ENCODE measurements at regions not wholly inside any gene's neighbourhood (a gene's known extent, or its start where the extent isn't known, plus 50 kb on each side); places are given as distances from the start of the nearest gene placed in this dataset.

DNA sequence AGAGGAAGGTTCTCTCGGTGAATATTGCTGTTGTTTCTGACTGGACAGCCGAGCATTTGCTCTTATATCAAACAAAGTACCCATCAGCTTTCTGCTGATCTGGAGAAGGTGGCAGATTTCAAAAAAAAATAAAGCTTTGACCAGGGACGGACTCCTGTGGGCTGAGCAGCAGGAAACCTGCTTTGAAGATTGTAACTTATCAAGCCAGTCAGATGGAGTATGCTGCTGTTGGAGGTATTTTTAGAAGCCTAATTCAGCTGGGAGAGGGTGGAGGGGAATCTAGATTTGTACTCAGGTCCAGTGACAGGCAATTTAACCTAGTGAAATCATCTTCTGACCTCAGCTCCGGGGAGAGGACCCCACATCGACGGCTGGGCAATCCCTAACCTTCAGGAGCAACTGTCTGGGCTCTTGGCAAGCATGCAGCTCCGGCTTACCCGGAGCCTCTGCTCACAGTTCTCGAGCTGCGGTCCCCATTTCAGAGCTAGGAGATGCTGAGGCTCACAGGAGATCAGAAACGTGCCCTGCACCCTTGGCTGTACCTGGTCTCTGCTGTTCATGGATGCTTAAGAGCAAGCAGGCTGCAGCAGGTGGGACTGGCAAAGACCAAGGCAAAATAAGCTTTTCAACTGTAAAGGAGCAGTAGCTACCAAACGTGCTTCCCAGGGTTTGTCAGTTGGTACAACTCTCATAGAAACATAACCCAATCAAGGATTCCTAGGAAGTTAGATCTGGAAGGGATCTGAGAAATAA is 89.3 kb upstream of the ST8SIA2 start:
- Histone ChIP-seq H3K4me2 (ENCODE audit: low read length) (no peak overlapping the region), H3K36me3 (ENCODE audit: control insufficient read depth in 1 of 2, insufficient read depth in 2 of 2, low read length in 2 of 2) (no peaks in the 10 kb centered on the region), H3K27ac (ENCODE audit: low read depth, low read length) (no peak overlapping the region), H3K79me2 (ENCODE audit: insufficient read depth, low read length) (no peaks in the 10 kb centered on the region), H3K27me3 (ENCODE audit: insufficient read depth, low read length) (peaks cover 53% of the 10 kb centered on the region), H3K9ac (ENCODE audit: low read length) (no peak overlapping the region), H4K20me1 (ENCODE audit: insufficient read depth) (no peaks in the 10 kb centered on the region), H3K9me3 (ENCODE audit: control insufficient read depth in 1 of 2, insufficient read depth in 1 of 2, low read depth in 1 of 2, low read length in 2 of 2) (no peaks in the 10 kb centered on the region), H3K4me3 (replicated peaks in 1 of 2; ENCODE audit: low read depth in 1 of 2, low read length in 2 of 2) (no peak overlapping the region), H2AFZ (ENCODE audit: low read depth, low read length, poor library complexity, severe bottlenecking) (no peak overlapping the region), H3K9me2 (ENCODE audit: insufficient read depth) (no peaks in the 10 kb centered on the region), H3K4me1 (ENCODE audit: control insufficient read depth in 1 of 2, insufficient read depth in 2 of 2, low read length in 2 of 2) (no peaks in the 10 kb centered on the region; a peak in 1 of 4 replicates)
- ChIA-PET RAD21 (ENCODE audit: low non-redundant PET in 1 of 2, low total read pairs in 2 of 2, uncharacterized antibody in 2 of 2, unreplicated experiment in 2 of 2) (no interaction called here), POLR2A (no interaction called here), CTCF (no interaction called here)
- DNase-seq (ENCODE audit: low read depth, low spot score) (no peak), ATAC-seq (no peak)
- TF ChIP-seq, protein P1, sequence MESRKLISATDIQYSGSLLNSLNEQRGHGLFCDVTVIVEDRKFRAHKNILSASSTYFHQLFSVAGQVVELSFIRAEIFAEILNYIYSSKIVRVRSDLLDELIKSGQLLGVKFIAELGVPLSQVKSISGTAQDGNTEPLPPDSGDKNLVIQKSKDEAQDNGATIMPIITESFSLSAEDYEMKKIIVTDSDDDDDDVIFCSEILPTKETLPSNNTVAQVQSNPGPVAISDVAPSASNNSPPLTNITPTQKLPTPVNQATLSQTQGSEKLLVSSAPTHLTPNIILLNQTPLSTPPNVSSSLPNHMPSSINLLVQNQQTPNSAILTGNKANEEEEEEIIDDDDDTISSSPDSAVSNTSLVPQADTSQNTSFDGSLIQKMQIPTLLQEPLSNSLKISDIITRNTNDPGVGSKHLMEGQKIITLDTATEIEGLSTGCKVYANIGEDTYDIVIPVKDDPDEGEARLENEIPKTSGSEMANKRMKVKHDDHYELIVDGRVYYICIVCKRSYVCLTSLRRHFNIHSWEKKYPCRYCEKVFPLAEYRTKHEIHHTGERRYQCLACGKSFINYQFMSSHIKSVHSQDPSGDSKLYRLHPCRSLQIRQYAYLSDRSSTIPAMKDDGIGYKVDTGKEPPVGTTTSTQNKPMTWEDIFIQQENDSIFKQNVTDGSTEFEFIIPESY (IDR thresholded peaks at IDR 0.05; ENCODE audit: extremely low read depth, insufficient replicate concordance, low read length), result no peak
- intact Hi-C loops (cut with micrococcal nuclease), result no loop called here
- no TSS peak for BruUV-seq (replicated peaks)

DNA sequence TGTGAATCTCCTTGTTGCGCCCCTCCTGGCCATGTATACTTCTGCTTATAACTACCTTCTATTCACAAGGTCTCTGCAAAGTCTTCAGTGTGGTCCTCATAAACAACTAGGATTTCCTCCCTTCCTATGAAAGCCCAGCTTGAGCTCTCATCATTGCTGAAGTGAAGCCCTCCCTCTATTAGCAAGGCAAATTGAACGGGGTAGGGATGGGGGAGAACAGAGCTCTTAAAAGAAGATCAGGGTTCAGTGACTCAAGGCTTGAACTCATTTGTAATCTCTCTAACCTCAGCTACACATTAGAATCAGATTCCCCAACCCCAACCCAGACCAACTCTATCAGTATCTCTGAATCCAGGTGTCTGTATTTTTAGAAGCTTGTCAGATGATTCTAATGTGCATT is 88.3 kb upstream of the ST8SIA2 start:
- Histone ChIP-seq H3K4me1 (ENCODE audit: control insufficient read depth in 1 of 2, insufficient read depth in 2 of 2, low read length in 2 of 2) (no peaks in the 10 kb centered on the region; a peak in 1 of 4 replicates), H3K27ac (ENCODE audit: low read depth, low read length) (no peak overlapping the region), H2AFZ (ENCODE audit: low read depth, low read length, poor library complexity, severe bottlenecking) (no peak overlapping the region), H4K20me1 (ENCODE audit: insufficient read depth) (no peaks in the 10 kb centered on the region), H3K27me3 (ENCODE audit: insufficient read depth, low read length) (peaks cover 53% of the 10 kb centered on the region), H3K4me3 (replicated peaks in 1 of 2; ENCODE audit: low read depth in 1 of 2, low read length in 2 of 2) (no peak overlapping the region), H3K9me2 (ENCODE audit: insufficient read depth) (no peaks in the 10 kb centered on the region), H3K9me3 (ENCODE audit: control insufficient read depth in 1 of 2, insufficient read depth in 1 of 2, low read depth in 1 of 2, low read length in 2 of 2) (no peaks in the 10 kb centered on the region), H3K4me2 (ENCODE audit: low read length) (no peak overlapping the region), H3K9ac (ENCODE audit: low read length) (no peak overlapping the region), H3K36me3 (ENCODE audit: control insufficient read depth in 1 of 2, insufficient read depth in 2 of 2, low read length in 2 of 2) (no peaks in the 10 kb centered on the region), H3K79me2 (ENCODE audit: insufficient read depth, low read length) (no peaks in the 10 kb centered on the region)
- DNase-seq (ENCODE audit: low read depth, low spot score) (no peak), ATAC-seq (no peak)
- intact Hi-C loops (cut with micrococcal nuclease), result no loop called here
- ChIA-PET RAD21 (ENCODE audit: low non-redundant PET in 1 of 2, low total read pairs in 2 of 2, uncharacterized antibody in 2 of 2, unreplicated experiment in 2 of 2) (no interaction called here), CTCF (no interaction called here), POLR2A (no interaction called here)
- no peak for TF ChIP-seq EZH2phosphoT487 (IDR thresholded peaks at IDR 0.05; ENCODE audit: borderline replicate concordance)
- TF ChIP-seq ZFX (IDR thresholded peaks at IDR 0.05), result no peak
- no peak for TF ChIP-seq CBX3 (IDR thresholded peaks at IDR 0.05; ENCODE audit: low read depth)
- TF ChIP-seq FOSL1 (IDR thresholded peaks at IDR 0.05; ENCODE audit: low read depth), result no peak
- no peak for TF ChIP-seq RAD21 (IDR thresholded peaks at IDR 0.05; ENCODE audit: low read depth)
- TF ChIP-seq POLR2A (IDR thresholded peaks at IDR 0.05; ENCODE audit: borderline replicate concordance, extremely low read depth, insufficient read depth, insufficient read length), result no peak
- TF ChIP-seq, protein P2, sequence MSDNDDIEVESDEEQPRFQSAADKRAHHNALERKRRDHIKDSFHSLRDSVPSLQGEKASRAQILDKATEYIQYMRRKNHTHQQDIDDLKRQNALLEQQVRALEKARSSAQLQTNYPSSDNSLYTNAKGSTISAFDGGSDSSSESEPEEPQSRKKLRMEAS (IDR thresholded peaks at IDR 0.05), result no peak
- no peak for TF ChIP-seq ELF1 (IDR thresholded peaks at IDR 0.05; ENCODE audit: borderline replicate concordance, low read depth)
- TF ChIP-seq, protein P3, sequence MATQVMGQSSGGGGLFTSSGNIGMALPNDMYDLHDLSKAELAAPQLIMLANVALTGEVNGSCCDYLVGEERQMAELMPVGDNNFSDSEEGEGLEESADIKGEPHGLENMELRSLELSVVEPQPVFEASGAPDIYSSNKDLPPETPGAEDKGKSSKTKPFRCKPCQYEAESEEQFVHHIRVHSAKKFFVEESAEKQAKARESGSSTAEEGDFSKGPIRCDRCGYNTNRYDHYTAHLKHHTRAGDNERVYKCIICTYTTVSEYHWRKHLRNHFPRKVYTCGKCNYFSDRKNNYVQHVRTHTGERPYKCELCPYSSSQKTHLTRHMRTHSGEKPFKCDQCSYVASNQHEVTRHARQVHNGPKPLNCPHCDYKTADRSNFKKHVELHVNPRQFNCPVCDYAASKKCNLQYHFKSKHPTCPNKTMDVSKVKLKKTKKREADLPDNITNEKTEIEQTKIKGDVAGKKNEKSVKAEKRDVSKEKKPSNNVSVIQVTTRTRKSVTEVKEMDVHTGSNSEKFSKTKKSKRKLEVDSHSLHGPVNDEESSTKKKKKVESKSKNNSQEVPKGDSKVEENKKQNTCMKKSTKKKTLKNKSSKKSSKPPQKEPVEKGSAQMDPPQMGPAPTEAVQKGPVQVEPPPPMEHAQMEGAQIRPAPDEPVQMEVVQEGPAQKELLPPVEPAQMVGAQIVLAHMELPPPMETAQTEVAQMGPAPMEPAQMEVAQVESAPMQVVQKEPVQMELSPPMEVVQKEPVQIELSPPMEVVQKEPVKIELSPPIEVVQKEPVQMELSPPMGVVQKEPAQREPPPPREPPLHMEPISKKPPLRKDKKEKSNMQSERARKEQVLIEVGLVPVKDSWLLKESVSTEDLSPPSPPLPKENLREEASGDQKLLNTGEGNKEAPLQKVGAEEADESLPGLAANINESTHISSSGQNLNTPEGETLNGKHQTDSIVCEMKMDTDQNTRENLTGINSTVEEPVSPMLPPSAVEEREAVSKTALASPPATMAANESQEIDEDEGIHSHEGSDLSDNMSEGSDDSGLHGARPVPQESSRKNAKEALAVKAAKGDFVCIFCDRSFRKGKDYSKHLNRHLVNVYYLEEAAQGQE (IDR thresholded peaks at IDR 0.05; ENCODE audit: low read depth), result no peak
- TF ChIP-seq YY1 (IDR thresholded peaks at IDR 0.05; ENCODE audit: extremely low read depth, insufficient replicate concordance, low read depth, low read length), result no peak
- no peak for TF ChIP-seq SRF (IDR thresholded peaks at IDR 0.05; ENCODE audit: low read depth)
- TF ChIP-seq EZH2 (IDR thresholded peaks at IDR 0.05), result no peak
- no peak for TF ChIP-seq ZNF274 (IDR thresholded peaks at IDR 0.05; ENCODE audit: low read depth, low read length)
- no TSS peak for BruUV-seq (replicated peaks)

All from HCT116 (cell line).